GM12878 (cell line): ENCODE measurements at regions not wholly inside any gene's neighbourhood (a gene's known extent, or its start where the extent isn't known, plus 50 kb on each side); places are given as distances from the start of the nearest gene placed in this dataset.

Source experiments
- ATAC-seq: fragments of 200-7000 bp; cut with Tn5 transposase; 3 replicates; pipeline ENCODE4 v1.9.1; 2020; ENCODE audit warnings: mild to moderate bottlenecking, moderate library complexity
- BruUV-seq: library from RNA; stranded (reverse); fragments of 400-500 nt; replicated peaks from 2 replicates; lab custom pipeline; 2021; lab: Mats Ljungman, UMichigan
- CTCF ChIA-PET: fragments of 300-600 bp; sonication (Branson Sonifier 250); formaldehyde crosslinking; extraction: SDS; loops from one replicate; lab custom pipeline; 2021; ENCODE audit warnings: inconsistent platforms; lab: Yijun Ruan, JAX
- POLR2A ChIA-PET: fragments of 350-600 bp; formaldehyde crosslinking; extraction: SDS; loops from one replicate; lab custom pipeline; 2021; ENCODE audit warnings: inconsistent platforms; lab: Charles Lee
- RAD21 ChIA-PET: fragments of 300-600 bp; sonication (Branson Sonifier 250); formaldehyde crosslinking; loops from one replicate; lab custom pipeline; 2023; ENCODE audit warnings: antibody characterized with exemption; ENCODE audit not compliant: unreplicated experiment; lab: Charles Lee
- SMC1A ChIA-PET: fragments of 300-600 bp; sonication (Branson Sonifier 250); formaldehyde crosslinking; loops from one replicate; lab custom pipeline; 2023; ENCODE audit not compliant: unreplicated experiment, uncharacterized antibody; lab: Charles Lee
- DNase-seq: peaks from one replicate; pipeline ENCODE4 v3.0.0-alpha.2; 2011; ENCODE audit warnings: low read depth, low spot score
- FAIRE-seq: peaks from 3 replicates; lab custom pipeline; 2011; peaks lifted over from hg19 to GRCh38; lab: Jason Lieb, UNC
- H2AFZ ChIP-seq: 2 replicates; pipeline ENCODE4 v1.6.0; 2011; ENCODE audit warnings: low read depth, low read length, control low read depth; ENCODE audit not compliant: control insufficient read depth
- H3K27ac ChIP-seq: 2 replicates; pipeline ENCODE4 v1.5.1; 2011; ENCODE audit warnings: control low read depth; ENCODE audit not compliant: control insufficient read depth, insufficient read depth
- H3K27me3 ChIP-seq, 2 experiments: replicated peaks in 1 of 2; 2 replicates each; pipeline versions ENCODE4 v1.6.0 to v1.6.1; 2011; ENCODE audit warnings: low read length in 1 of 2; ENCODE audit not compliant: control insufficient read depth in 2 of 2, insufficient read depth in 2 of 2
- H3K36me3 ChIP-seq, 2 experiments: 2 replicates each; pipeline ENCODE4 v1.5.1; 2011; ENCODE audit warnings: low read length in 1 of 2; ENCODE audit not compliant: control insufficient read depth in 2 of 2, insufficient read depth in 2 of 2
- H3K4me1 ChIP-seq: 2 replicates; pipeline ENCODE4 v1.6.1; 2011; ENCODE audit warnings: mild to moderate bottlenecking, low read length, moderate library complexity, mixed read lengths; ENCODE audit not compliant: control insufficient read depth, insufficient read depth
- H3K4me2 ChIP-seq: 2 replicates; pipeline ENCODE4 v1.6.0; 2011; ENCODE audit warnings: control low read depth; ENCODE audit not compliant: control insufficient read depth, insufficient read depth
- H3K4me3 ChIP-seq: fragments of 200-600 bp; sonication (generic); 2 replicates; pipeline ENCODE4 v1.5.1; 2016
- H3K79me2 ChIP-seq: 2 replicates; pipeline ENCODE4 v1.6.0; 2011; ENCODE audit warnings: low read length; ENCODE audit not compliant: control insufficient read depth, insufficient read depth
- H3K9ac ChIP-seq: 2 replicates; pipeline ENCODE4 v1.8.0; 2011; ENCODE audit warnings: low read length, control low read depth, mixed read lengths; ENCODE audit not compliant: control insufficient read depth, insufficient read depth
- H3K9me3 ChIP-seq: replicated peaks from 3 replicates; pipeline ENCODE4 v1.5.1; 2011; ENCODE audit warnings: mild to moderate bottlenecking, low read length; ENCODE audit not compliant: control insufficient read depth, insufficient read depth
- H4K20me1 ChIP-seq: 2 replicates; pipeline ENCODE4 v1.6.0; 2011; ENCODE audit not compliant: control insufficient read depth, insufficient read depth
- CBFB ChIP-seq: IDR thresholded peaks from 2 replicates; pipeline ENCODE4 v1.6.1; 2016; ENCODE audit warnings: antibody characterized with exemption, low read depth
- CBX5 ChIP-seq: sonication (generic); IDR thresholded peaks from 2 replicates; pipeline ENCODE4 v1.6.1; 2016; ENCODE audit warnings: low read depth, moderate library complexity, mild to moderate bottlenecking, inconsistent platforms
- CHD2 ChIP-seq: IDR thresholded peaks from 2 replicates; pipeline ENCODE4 v1.6.1; 2011; ENCODE audit warnings: low read depth, low read length, improper control_type of control experiment, borderline replicate concordance
- EP300 ChIP-seq, 2 experiments: fragments of 150-350 bp in 1 of 2; IDR thresholded peaks; 2 replicates each; pipeline ENCODE4 v1.6.1; 2011 to 2012; ENCODE audit warnings: low read depth in 2 of 2, low read length in 2 of 2, borderline replicate concordance in 1 of 2, improper control_type of control experiment in 1 of 2, inconsistent platforms in 1 of 2; ENCODE audit not compliant: control insufficient read depth in 1 of 2
- KAT2A ChIP-seq: conservative IDR thresholded peaks from 2 replicates; pipeline ENCODE4 v1.6.1; 2011; ENCODE audit warnings: low read depth, low read length; ENCODE audit not compliant: control insufficient read depth
- NBN ChIP-seq: fragments of 450-650 bp; IDR thresholded peaks from 2 replicates; pipeline ENCODE4 v1.6.1; 2016
- NFYA ChIP-seq: IDR thresholded peaks from 2 replicates; pipeline ENCODE4 v1.6.1; 2011; ENCODE audit warnings: low read depth, mild to moderate bottlenecking, low read length, improper control_type of control experiment, borderline replicate concordance
- TCF7 ChIP-seq: IDR thresholded peaks from 2 replicates; pipeline ENCODE4 v1.6.1; 2014; ENCODE audit warnings: antibody characterized with exemption, borderline replicate concordance
- WRNIP1 ChIP-seq: IDR thresholded peaks from 2 replicates; pipeline ENCODE4 v1.6.1; 2011; ENCODE audit warnings: low read depth, low read length, improper control_type of control experiment, borderline replicate concordance
- ZNF274 ChIP-seq: IDR thresholded peaks from one replicate; pipeline ENCODE4 v1.8.0; 2011; ENCODE audit not compliant: insufficient read length, insufficient read depth
- WGBS: methylation state at CpG from one replicate; pipeline ENCODE4 v1.1.6; 2016; ENCODE audit warnings: low lambda C conversion rate; ENCODE audit not compliant: insufficient replicate concordance, insufficient coverage; ENCODE audit errors: missing lambda C conversion rate; 5-methylcytosine and 5-hydroxymethylcytosine counted together
- in situ Hi-C: fragments of 300-500 bp; cut with MboI; formaldehyde crosslinking; loops from 9 replicates; pipeline ENCODE4 v1.14.3; 2018; ENCODE audit warnings: mixed read lengths
- intact Hi-C: fragments of 100-400 bp; cut with micrococcal nuclease; formaldehyde crosslinking; loops from one replicate; pipeline ENCODE4 v1.14.2; 2022; ENCODE audit not compliant: unreplicated experiment
- TF ChIP-seq, protein P1 (sequence below), 3 experiments: IDR thresholded peaks in 2 of 3; conservative IDR thresholded peaks in 1 of 3; 2 replicates each; pipeline ENCODE4 v1.5.1; 2011; ENCODE audit warnings: low read depth in 3 of 3, low read length in 3 of 3, mild to moderate bottlenecking in 3 of 3, control low read depth in 2 of 3, moderate library complexity in 2 of 3, inconsistent platforms in 1 of 3, mixed read lengths in 1 of 3; ENCODE audit not compliant: control insufficient read depth in 2 of 3, insufficient read depth in 1 of 3; ENCODE audit errors: extremely low read depth in 1 of 3

DNA sequence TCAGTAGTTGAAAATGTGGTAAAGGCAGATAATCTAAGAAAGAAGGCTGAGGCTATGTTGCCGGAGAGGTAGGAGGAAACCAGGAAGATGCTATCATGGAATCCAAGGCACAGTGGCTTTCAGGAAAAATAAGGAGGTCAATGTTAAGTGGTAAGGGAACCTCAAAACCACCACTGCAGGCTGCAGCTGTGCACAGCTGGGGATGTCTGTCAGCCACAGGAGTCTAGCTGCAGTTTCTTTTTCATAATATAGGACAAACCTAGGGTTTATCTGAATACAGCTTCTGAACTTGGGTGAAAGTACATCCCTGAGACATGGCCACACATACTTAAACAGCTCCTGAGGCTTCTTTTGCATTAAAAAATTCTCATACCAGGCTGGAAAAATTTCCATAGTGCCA lies 93.9 kb downstream of the SLC5A7 start (continued):
- TF ChIP-seq NBN (no peak), CBFB (no peak), NFYA (no peak)

DNA sequence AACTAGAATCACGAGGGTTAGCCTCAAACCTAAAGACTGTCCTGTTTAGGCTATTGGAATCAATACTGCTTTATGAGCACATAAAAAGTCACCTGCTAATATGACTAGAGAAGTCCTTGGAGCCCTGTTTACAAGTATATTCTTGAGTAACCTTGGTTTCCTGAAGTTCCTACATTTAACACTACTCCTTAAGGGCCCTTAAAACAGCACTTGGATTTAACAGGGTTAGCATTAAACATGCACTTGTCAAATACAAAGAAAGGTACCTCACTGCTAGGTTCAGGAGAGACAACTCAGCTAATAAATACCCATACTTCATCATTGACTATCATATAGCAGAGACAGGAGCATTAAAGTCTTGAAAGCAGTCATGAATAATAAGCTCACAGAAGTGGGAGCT lies 96.7 kb downstream of the SLC5A7 start:
- intact Hi-C loops (no loop called here), in situ Hi-C loops (no loop called here)
- no peaks in the 10 kb centered on the region for H4K20me1 ChIP-seq
- 0% methylated on average over 1 of the region's 1 CpG for WGBS
- FAIRE-seq = no peak
- TF ChIP-seq EP300 (IDR thresholded peaks at IDR 0.05; ENCODE audit: borderline replicate concordance in 1 of 2, control insufficient read depth in 1 of 2, low read depth in 2 of 2, low read length in 2 of 2) (no peak), TCF7 (no peak), WRNIP1 (no peak), ZNF274 (no peak), CHD2 (no peak), KAT2A (no peak), CBX5 (no peak)
- TF ChIP-seq, protein P1, sequence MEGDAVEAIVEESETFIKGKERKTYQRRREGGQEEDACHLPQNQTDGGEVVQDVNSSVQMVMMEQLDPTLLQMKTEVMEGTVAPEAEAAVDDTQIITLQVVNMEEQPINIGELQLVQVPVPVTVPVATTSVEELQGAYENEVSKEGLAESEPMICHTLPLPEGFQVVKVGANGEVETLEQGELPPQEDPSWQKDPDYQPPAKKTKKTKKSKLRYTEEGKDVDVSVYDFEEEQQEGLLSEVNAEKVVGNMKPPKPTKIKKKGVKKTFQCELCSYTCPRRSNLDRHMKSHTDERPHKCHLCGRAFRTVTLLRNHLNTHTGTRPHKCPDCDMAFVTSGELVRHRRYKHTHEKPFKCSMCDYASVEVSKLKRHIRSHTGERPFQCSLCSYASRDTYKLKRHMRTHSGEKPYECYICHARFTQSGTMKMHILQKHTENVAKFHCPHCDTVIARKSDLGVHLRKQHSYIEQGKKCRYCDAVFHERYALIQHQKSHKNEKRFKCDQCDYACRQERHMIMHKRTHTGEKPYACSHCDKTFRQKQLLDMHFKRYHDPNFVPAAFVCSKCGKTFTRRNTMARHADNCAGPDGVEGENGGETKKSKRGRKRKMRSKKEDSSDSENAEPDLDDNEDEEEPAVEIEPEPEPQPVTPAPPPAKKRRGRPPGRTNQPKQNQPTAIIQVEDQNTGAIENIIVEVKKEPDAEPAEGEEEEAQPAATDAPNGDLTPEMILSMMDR (IDR thresholded peaks at IDR 0.05 in 2 of 3, conservative IDR thresholded peaks at IDR 0.05 in 1 of 3; ENCODE audit: control insufficient read depth in 2 of 3, extremely low read depth in 1 of 3, insufficient read depth in 1 of 3, low read depth in 3 of 3, low read length in 3 of 3) = no peak
- H2AFZ ChIP-seq = no peak overlapping the region
- H3K36me3 ChIP-seq = no peaks in the 10 kb centered on the region
- ChIA-PET RAD21 (no interaction called here), POLR2A (no interaction called here), SMC1A (no interaction called here), CTCF (no interaction called here)
- no peaks in the 10 kb centered on the region for H3K79me2 ChIP-seq
- BruUV-seq = no TSS peak
- H3K27me3 ChIP-seq = no peaks in the 10 kb centered on the region
- no peak overlapping the region for H3K4me2 ChIP-seq
- H3K27ac ChIP-seq = no peak overlapping the region
- no peak for ATAC-seq
- H3K4me3 ChIP-seq = no peak overlapping the region
- no peaks in the 10 kb centered on the region for H3K9me3 ChIP-seq
- H3K9ac ChIP-seq = no peak overlapping the region
- DNase-seq = no peak
- no peaks in the 10 kb centered on the region for H3K4me1 ChIP-seq
